Large intestine (tissue), 3 donors: ENCODE measurements at regions not wholly inside any gene's neighbourhood (a gene's known extent, or its start where the extent isn't known, plus 50 kb on each side); places are given as distances from the start of the nearest gene placed in this dataset.
"Not testable (repeated sequence)": the region's sequence is repeated elsewhere in the genome, so short reads cannot be mapped to it uniquely, and the experiment has no call there.

Experiments used
- DNase-seq, 2 donors: peaks; one replicate each; pipeline versions ENCODE4 v3.0.0 to v3.0.0-alpha.2; 2013
- H3K27ac ChIP-seq: one replicate; pipeline ENCODE4 v1.5.1; 2013; ENCODE audit warnings: low read length
- H3K27me3 ChIP-seq: 2 replicates; pipeline ENCODE4 v1.6.1; 2013; ENCODE audit warnings: low read length; ENCODE audit not compliant: control insufficient read depth, insufficient read depth
- H3K36me3 ChIP-seq: 2 replicates; pipeline ENCODE4 v1.6.1; 2013; ENCODE audit warnings: low read length; ENCODE audit not compliant: control insufficient read depth, insufficient read depth
- H3K4me1 ChIP-seq: one replicate; pipeline ENCODE4 v1.6.1; 2013; ENCODE audit warnings: low read length; ENCODE audit not compliant: control insufficient read depth, insufficient read depth
- H3K4me3 ChIP-seq: one replicate; pipeline ENCODE4 v1.5.1; 2013; ENCODE audit warnings: low read length
- H3K9me3 ChIP-seq: one replicate; pipeline ENCODE4 v1.6.1; 2013; ENCODE audit warnings: mild to moderate bottlenecking, low read depth, low read length, moderate library complexity; ENCODE audit not compliant: control insufficient read depth
- WGBS: methylation state at CpG from one replicate; pipeline ENCODE4 v1.1.5; 2013; ENCODE audit warnings: low lambda C conversion rate; ENCODE audit not compliant: insufficient coverage; 5-methylcytosine and 5-hydroxymethylcytosine counted together

DNA sequence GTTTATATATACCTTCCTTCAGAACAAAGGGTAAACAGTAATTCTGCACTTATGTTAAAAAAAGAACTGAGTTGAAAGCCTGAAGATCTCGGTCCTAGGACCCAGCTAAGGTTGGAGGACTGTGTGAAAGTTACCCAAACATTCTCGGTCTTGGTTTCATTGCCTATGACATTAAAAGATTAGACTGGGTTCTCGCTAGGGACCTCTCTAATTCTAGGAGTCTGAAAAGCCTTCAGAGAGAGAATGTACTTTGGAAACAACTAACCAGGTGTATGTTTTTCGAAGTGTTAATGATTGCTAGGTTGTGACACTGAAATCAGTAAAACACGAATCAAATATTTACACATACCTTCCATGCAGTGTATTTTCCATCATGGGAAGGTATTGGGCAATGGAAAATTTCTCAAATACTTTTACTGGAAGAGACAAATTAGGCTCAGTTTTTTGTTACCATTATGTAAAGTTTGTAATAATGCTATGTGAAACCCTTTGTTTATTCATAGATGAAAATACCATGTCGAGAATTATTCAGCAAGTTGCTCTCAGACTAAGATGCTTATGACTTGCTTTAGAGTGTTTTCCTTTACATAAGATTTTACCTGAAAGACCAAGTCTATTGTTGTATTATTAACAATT is 113.7 kb upstream of the LOC128125822 start:
- WGBS, result 40% methylated on average over 2 of the region's 6 CpGs
- DNase-seq, result peak; percentile 64 to 86
- peak overlapping the region; percentile 13 for H3K4me3 ChIP-seq
- H3K36me3 ChIP-seq, result no peaks in the 10 kb centered on the region
- H3K27ac ChIP-seq, result peak overlapping the region; percentile 97
- no peaks in the 10 kb centered on the region for H3K27me3 ChIP-seq
- no peaks in the 10 kb centered on the region for H3K9me3 ChIP-seq
- H3K4me1 ChIP-seq, result peaks cover 26% of the 10 kb centered on the region

DNA sequence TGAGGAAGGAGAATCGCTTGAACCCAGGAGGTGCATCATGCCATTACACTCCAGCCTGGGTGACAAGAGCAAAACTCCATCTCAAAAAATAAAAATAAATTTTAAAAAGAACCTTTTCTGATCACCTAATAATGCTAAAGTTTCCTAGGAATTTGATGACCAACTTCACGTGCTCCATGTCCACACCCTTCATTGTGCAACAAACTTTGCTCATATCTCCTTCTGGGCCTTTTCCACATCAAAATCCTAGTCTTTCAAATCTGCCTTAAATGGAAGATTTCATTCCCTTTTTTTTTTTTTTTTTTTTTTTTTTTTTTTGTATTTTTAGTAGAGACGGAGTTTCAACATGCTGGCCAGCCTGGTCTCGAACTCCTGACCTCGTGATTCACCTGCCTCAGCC is 112.5 kb upstream of the LOC128125822 start:
- no peak for DNase-seq
- H3K36me3 ChIP-seq, result no peaks in the 10 kb centered on the region
- H3K4me1 ChIP-seq, result peaks cover 26% of the 10 kb centered on the region
- WGBS, result 75% methylated on average over 2 of the region's 5 CpGs
- no peaks in the 10 kb centered on the region for H3K27me3 ChIP-seq
- H3K27ac ChIP-seq, result no peak overlapping the region
- H3K4me3 ChIP-seq, result no peak overlapping the region
- no peaks in the 10 kb centered on the region for H3K9me3 ChIP-seq

DNA sequence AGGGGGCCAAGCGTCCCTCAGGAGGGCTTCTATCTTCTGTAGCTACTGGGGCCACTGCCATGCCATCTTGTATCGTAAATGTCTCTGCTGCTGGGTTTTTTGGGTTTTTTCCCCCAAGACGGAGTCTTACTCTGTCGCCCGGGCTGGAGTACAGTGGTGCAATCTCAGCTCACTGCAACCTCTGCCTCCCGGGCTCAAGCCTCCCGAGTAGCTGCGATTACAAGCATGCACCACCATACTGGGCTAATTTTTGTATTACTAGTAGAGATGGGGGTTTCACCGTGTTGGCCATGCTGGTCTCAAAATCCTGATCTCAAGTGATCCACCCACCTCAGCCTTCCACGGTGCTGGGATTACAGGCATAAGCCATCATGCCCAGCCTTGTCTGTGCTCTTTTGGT is 111.3 kb upstream of the LOC128125822 start:
- H3K27ac ChIP-seq, result no peak overlapping the region
- peaks cover 26% of the 10 kb centered on the region for H3K4me1 ChIP-seq
- H3K4me3 ChIP-seq, result no peak overlapping the region
- no peaks in the 10 kb centered on the region for H3K27me3 ChIP-seq
- no peaks in the 10 kb centered on the region for H3K9me3 ChIP-seq
- whole genome bisulfite sequencing, result no CpG with 5 or more reads among the region's 10 CpGs
- H3K36me3 ChIP-seq, result no peaks in the 10 kb centered on the region
- DNase-seq, result no peak

DNA sequence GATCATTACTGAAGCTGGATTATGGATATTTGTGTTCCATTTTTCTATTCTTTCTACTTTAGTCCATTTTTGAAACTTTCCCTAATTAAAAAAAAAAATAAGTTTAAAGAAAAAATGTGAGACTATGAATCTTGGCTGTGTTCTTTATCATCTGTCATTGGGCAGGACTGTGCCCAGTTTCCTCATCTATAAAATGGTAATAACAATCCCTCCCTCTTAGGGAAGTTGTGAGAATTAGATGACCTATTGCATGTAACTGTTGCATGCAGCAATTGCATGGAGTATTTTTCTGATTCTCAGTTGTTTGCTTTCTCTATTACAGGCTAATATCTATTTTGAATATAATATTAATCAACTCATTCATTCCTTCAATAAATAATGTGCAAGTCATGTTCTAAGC is 108.2 kb upstream of the LOC128125822 start:
- H3K4me1 ChIP-seq, result peaks cover 8% of the 10 kb centered on the region
- no peak overlapping the region for H3K27ac ChIP-seq
- no peaks in the 10 kb centered on the region for H3K9me3 ChIP-seq
- DNase-seq, result no peak
- H3K36me3 ChIP-seq, result no peaks in the 10 kb centered on the region
- H3K27me3 ChIP-seq, result no peaks in the 10 kb centered on the region
- H3K4me3 ChIP-seq, result no peak overlapping the region

DNA sequence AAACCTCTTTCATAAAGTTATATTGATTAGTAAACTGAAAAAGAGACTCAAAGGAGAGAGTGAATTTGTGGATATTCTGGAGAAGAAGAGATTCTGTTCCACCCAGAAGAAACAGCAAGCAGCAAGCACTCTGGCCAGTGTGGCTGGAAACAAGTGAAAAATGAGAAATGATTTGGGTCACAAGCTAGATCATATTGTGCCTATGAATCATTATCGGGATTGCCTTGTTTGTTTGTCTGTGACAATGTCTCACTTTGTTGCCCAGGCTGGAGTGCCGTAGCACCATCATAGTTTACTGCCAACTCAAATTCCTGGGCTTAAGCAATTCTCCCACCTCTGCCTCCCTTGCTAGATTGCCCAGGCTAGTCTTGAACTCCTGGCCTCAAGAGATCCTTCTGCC is 106.5 kb upstream of the LOC128125822 start:
- no CpG with 5 or more reads among the region's 2 CpGs for WGBS
- no peak for DNase-seq
- H3K27me3 ChIP-seq, result no peaks in the 10 kb centered on the region
- H3K27ac ChIP-seq, result no peak overlapping the region
- no peaks in the 10 kb centered on the region for H3K4me1 ChIP-seq
- H3K36me3 ChIP-seq, result no peaks in the 10 kb centered on the region
- H3K9me3 ChIP-seq, result no peaks in the 10 kb centered on the region
- H3K4me3 ChIP-seq, result no peak overlapping the region

DNA sequence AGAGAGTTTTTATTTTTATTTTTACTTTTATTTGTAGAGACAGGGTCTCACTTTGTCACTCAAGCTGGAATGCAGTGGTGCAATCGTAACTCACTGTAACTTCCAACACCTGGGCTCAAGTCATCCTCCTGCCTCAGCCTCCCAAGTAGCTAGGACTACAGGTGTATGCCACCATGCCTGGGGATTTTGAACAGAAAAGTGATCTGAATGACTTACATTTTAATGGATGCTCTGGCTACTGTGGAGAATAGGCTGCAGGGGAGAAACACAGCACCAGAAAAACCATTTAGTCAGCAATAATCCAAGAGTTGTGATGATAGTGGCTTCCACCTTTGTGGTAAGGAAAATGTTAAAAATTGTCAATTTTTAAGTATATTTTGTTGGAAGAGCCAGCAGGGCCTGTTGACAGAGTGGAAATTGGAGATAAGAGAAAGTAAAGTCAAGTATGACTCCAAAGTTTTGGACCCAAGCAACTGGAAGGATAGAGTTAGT is 106.0 kb upstream of the LOC128125822 start:
- Histone ChIP-seq H3K4me3 (no peak overlapping the region), H3K4me1 (no peaks in the 10 kb centered on the region), H3K27ac (no peak overlapping the region), H3K9me3 (no peaks in the 10 kb centered on the region), H3K27me3 (no peaks in the 10 kb centered on the region), H3K36me3 (no peaks in the 10 kb centered on the region)
- DNase-seq, result no peak
- WGBS, result no CpG with 5 or more reads among the region's 1 CpG

DNA sequence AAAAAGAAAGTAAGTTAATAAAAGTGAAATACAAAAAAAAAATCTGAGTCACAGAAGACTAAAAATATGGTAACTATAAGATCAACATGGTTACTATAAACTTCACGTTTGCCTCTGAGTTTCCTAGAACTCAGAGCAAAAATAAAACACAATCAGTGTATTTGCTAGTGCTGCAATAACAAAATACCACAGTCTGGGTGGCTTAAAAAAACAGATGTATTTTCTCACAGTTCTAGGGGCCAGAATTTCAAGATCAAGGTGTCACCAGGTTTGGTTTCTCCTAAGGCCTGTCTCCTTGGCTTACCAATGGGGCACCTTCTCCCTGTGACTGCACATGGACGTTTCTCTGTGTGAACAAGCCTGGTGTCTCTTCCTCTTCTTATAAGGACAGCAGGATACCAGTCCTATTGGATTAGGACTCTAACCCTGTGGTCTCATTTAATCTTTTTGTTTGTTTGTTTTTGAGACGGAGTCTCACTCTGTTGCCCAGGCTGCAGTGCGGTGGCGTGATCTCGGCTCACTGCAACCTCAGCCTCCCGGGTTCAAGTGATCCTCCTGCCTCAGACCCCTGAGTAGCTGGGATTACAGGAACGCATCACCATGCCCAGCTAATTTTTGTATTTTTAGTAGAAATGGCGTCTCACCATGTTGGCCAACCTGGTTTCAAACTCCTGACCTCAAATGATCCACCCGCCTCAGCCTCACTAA is 104.9 kb upstream of the LOC128125822 start:
- Histone ChIP-seq H3K27me3 (no peaks in the 10 kb centered on the region), H3K9me3 (no peaks in the 10 kb centered on the region), H3K4me1 (no peaks in the 10 kb centered on the region), H3K27ac (no peak overlapping the region), H3K36me3 (no peaks in the 10 kb centered on the region), H3K4me3 (no peak overlapping the region)
- 90% methylated on average over 2 of the region's 10 CpGs for WGBS
- DNase-seq, result no peak

DNA sequence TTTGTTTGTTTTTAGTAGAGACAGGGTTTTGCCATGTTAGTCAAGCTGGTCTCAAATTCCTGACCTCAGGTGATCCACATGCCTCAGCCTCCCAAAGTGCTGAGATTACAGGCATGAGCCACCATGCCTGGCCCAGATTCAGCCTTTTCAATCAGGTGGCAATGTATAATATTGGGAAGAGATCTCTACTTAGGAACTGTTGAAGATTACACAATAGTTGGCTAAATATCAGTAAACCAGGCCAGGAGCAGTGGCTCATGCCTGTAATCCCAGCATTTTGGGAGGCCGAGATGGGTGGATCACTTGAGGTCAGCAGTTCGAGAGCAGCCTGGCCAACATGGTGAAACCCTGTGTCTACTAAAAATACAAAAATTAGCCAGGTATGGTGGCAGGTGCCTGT is 101.1 kb upstream of the LOC128125822 start:
- not testable (repeated sequence) for H3K27me3 ChIP-seq, DNase-seq, H3K4me3 ChIP-seq, H3K27ac ChIP-seq, H3K4me1 ChIP-seq, H3K36me3 ChIP-seq, H3K9me3 ChIP-seq
- no CpG with 5 or more reads among the region's 2 CpGs for WGBS

DNA sequence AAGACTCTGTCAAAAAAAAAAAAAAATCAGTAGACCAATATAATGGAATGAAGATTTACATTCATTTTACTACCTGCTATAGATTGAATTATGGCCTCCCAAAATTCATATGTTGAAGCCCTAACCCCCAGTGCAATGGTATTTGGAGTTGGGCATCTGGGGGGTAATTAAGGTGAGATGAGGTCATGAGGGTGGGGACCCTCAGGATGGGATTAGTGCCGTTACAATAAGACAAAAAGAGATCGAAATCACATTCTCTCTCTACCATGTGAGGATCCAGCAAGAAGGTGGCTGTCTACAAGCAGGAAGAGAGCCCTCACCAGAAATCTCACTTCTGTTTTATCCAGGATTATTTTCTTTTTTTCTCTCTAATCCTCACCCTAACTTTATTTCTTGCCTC is 100.6 kb upstream of the LOC128125822 start:
- Histone ChIP-seq H3K9me3 (no peaks in the 10 kb centered on the region), H3K27ac (no peak overlapping the region), H3K27me3 (no peaks in the 10 kb centered on the region), H3K4me3 (no peak overlapping the region), H3K4me1 (peaks cover 6% of the 10 kb centered on the region), H3K36me3 (no peaks in the 10 kb centered on the region)
- no peak for DNase-seq
- WGBS, result no CpG with 5 or more reads among the region's 2 CpGs

DNA sequence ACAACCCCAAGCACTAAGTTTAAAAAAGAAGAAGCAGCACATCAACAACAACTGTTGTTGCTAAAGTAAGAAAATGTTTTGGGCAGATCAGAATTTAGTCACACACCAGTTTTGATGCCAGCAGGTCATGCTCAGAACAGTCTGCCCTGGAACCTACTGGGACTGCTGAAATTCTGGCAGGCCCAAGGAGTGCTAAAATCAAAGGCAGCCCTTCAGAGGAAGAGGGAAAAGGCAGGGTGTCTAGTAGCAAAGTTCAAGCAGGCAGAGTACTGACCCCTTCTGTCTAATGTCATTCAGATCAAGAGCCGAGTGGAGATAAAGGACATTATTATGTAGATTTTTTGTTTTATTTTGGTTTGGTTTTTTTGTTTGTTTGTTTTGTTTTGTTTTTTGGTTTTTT is 96.6 kb upstream of the LOC128125822 start:
- no peaks in the 10 kb centered on the region for H3K36me3 ChIP-seq
- peaks cover 9% of the 10 kb centered on the region for H3K4me1 ChIP-seq
- no peaks in the 10 kb centered on the region for H3K9me3 ChIP-seq
- no peak overlapping the region for H3K4me3 ChIP-seq
- no CpG with 5 or more reads among the region's 1 CpG for WGBS
- no peaks in the 10 kb centered on the region for H3K27me3 ChIP-seq
- no peak for DNase-seq
- no peak overlapping the region for H3K27ac ChIP-seq

DNA sequence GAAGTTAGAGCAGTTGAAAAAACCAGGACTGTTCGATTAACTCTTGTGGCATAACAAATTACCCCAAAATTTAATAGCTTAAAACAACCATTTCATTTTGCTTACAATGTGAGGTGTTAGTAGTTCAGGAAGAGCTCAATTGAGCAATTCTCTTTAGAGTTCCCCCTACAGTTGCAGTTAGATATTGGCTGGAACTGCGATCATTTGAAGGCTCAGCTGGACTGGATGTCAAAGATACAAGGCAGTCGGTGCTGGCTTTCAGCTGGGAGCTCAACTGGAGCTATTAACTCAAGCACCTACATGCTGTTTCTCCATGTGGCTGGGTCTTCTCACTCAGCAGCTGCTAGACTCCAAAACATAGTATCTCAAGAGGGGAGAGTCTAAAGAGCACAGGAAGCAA is 96.0 kb upstream of the LOC128125822 start:
- no CpG with 5 or more reads among the region's 3 CpGs for WGBS
- DNase-seq, result peak in 1 of 2 donors; percentile 37
- no peak overlapping the region for H3K4me3 ChIP-seq
- H3K27ac ChIP-seq, result peak overlapping the region; percentile 1
- H3K36me3 ChIP-seq, result no peaks in the 10 kb centered on the region
- no peaks in the 10 kb centered on the region for H3K27me3 ChIP-seq
- peaks cover 9% of the 10 kb centered on the region for H3K4me1 ChIP-seq
- no peaks in the 10 kb centered on the region for H3K9me3 ChIP-seq
